GM12873 (cell line): ENCODE measurements at regions not wholly inside any gene's neighbourhood (a gene's known extent, or its start where the extent isn't known, plus 50 kb on each side); places are given as distances from the start of the nearest gene placed in this dataset.

Experiments used
- CTCF ChIP-seq: IDR thresholded peaks from 2 replicates; pipeline ENCODE4 v1.5.1; 2012; ENCODE audit warnings: low read depth, mild to moderate bottlenecking, moderate library complexity, low read length, control low read depth; ENCODE audit not compliant: insufficient read depth; ENCODE audit errors: missing control alignments

GRCh38 chr1:208520438-208521099, 276.4 kb upstream of the PLXNA2 start:
- no peak for TF ChIP-seq CTCF

GRCh38 chr1:208521534-208521933, 277.4 kb upstream of the PLXNA2 start:
- no peak for TF ChIP-seq CTCF

DNA sequence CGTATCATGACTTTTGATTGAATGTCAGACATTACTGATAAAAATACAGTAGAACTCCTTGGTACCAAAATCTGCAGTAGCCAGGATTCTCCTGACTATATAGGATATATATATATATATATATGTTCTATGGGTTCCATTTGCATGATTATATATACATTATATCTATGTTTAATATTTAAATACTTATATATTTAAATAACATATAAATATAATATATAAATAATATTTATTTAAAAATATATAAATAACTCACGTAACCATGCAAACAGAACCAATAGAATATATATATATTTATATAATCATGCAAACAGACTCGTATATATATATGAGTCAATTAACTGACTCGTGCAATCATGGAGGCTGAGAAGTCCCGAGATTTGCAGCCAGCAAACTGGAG, 278.8 kb upstream of the PLXNA2 start:
- TF ChIP-seq CTCF = no peak

- no peak for TF ChIP-seq CTCF
Observed at GRCh38 chr1:208524376-208524775, 280.2 kb upstream of the PLXNA2 start.

- no peak for TF ChIP-seq CTCF
Observed at GRCh38 chr1:208524925-208525324, 280.7 kb upstream of the PLXNA2 start.

- no peak for TF ChIP-seq CTCF
Observed at GRCh38 chr1:208525417-208525816, 281.2 kb upstream of the PLXNA2 start.

GRCh38 chr1:208526613-208527125, 282.5 kb upstream of the PLXNA2 start:
- TF ChIP-seq CTCF = no peak
